Thoracic aorta (tissue), 2 donors: ENCODE measurements at regions not wholly inside any gene's neighbourhood (a gene's known extent, or its start where the extent isn't known, plus 50 kb on each side); places are given as distances from the start of the nearest gene placed in this dataset.

ENCODE experiments used
- ATAC-seq: fragments of 150-250 bp; one replicate; pipeline ENCODE4 v1.8.0; 2017; ENCODE audit warnings: low read depth; ENCODE audit not compliant: insufficient number of reproducible peaks, low FRiP score
- DNase-seq: peaks from one replicate; pipeline ENCODE4 v3.0.0-alpha.2; 2020; ENCODE audit warnings: low spot score
- H3K27ac ChIP-seq, 2 donors: fragments of 200-600 bp; sonication (generic); 1 replicate in 1 of 2; 2 replicates in 1 of 2; pipeline ENCODE4 v1.5.1; 2016; ENCODE audit warnings: mild to moderate bottlenecking in 2 of 2, moderate library complexity in 2 of 2
- H3K27me3 ChIP-seq: fragments of 200-600 bp; sonication (generic); replicated peaks from 2 replicates; pipeline ENCODE4 v1.6.0; 2016; ENCODE audit warnings: mild to moderate bottlenecking; ENCODE audit not compliant: insufficient read depth
- H3K36me3 ChIP-seq: fragments of 200-600 bp; sonication (generic); one replicate; pipeline ENCODE4 v1.5.1; 2016
- H3K4me1 ChIP-seq, 2 donors: fragments of 200-600 bp; sonication (generic); 1 replicate in 1 of 2; 2 replicates in 1 of 2; pipeline versions ENCODE4 v1.5.1 to v1.6.0; 2016; ENCODE audit warnings: low read depth in 2 of 2, mild to moderate bottlenecking in 1 of 2; ENCODE audit not compliant: control insufficient read depth in 1 of 2
- H3K4me3 ChIP-seq: fragments of 200-600 bp; sonication (generic); 2 replicates; pipeline ENCODE4 v1.5.1; 2016; ENCODE audit warnings: mild to moderate bottlenecking
- H3K9me3 ChIP-seq: fragments of 200-600 bp; sonication (generic); 2 replicates; pipeline ENCODE4 v1.5.1; 2016
- CTCF ChIP-seq: fragments of 200-600 bp; sonication (generic); IDR thresholded peaks from one replicate; pipeline ENCODE4 v1.5.1; 2019; ENCODE audit warnings: antibody characterized with exemption

GRCh38 chr4:66805582-66805981, 739.7 kb downstream of the CENPC start:
- H3K36me3 ChIP-seq = no peaks in the 10 kb centered on the region
- no peaks in the 10 kb centered on the region for H3K27me3 ChIP-seq
- TF ChIP-seq CTCF = no peak
- no peaks in the 10 kb centered on the region for H3K4me1 ChIP-seq
- H3K4me3 ChIP-seq = no peak overlapping the region
- no peak overlapping the region for H3K27ac ChIP-seq
- no peaks in the 10 kb centered on the region for H3K9me3 ChIP-seq
- DNase-seq (no peak), ATAC-seq (no peak)

DNA sequence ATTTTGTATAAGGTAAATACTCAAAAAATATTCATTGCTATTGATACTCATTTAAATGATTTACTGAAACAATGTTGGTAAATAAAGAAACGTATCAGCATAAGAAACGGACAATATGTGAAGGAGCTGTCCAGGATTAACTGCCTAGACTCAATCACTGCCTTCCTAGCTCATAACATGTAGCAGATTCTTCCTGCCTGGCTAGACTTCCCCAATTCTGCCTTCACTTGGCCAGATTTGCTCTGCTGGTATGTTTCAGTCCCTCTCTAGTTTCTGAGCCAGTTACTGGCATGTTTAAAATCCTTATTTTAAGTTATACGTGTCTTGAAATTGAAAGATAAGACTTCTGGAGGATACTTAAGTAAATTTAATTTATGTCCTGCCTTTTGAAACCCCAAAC, 740.3 kb downstream of the CENPC start:
- no peaks in the 10 kb centered on the region for H3K4me1 ChIP-seq
- no peak overlapping the region for H3K4me3 ChIP-seq
- no peaks in the 10 kb centered on the region for H3K27me3 ChIP-seq
- no peak for DNase-seq
- no peaks in the 10 kb centered on the region for H3K9me3 ChIP-seq
- H3K27ac ChIP-seq = no peak overlapping the region
- TF ChIP-seq CTCF = no peak
- no peaks in the 10 kb centered on the region for H3K36me3 ChIP-seq
- ATAC-seq = no peak

GRCh38 chr4:66797608-66798007, 747.7 kb downstream of the CENPC start:
- Histone ChIP-seq H3K4me1 (no peaks in the 10 kb centered on the region), H3K27ac (no peak overlapping the region), H3K4me3 (no peak overlapping the region), H3K9me3 (no peaks in the 10 kb centered on the region), H3K27me3 (no peaks in the 10 kb centered on the region), H3K36me3 (no peaks in the 10 kb centered on the region)
- TF ChIP-seq CTCF = no peak
- DNase-seq (no peak), ATAC-seq (no peak)

DNA sequence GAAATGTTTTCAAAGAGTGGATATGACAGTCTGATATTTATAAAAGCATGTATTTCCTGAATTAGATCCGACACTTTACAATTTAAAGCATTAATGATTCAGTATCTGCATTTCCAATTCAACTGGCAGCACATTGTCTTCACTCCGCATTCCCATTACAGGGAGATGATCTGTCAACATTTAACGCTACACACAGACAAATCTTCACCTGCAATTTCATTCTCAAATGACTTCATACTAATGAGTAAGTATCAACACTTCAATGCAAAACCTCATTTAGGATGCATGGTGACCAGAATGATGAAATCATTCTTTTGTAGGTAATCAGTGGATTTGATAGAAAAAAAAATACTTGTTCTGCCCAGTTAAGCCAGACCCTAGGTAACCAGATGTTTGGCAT, 749.6 kb downstream of the CENPC start:
- no peak for DNase-seq
- H3K9me3 ChIP-seq = no peaks in the 10 kb centered on the region
- ATAC-seq = no peak
- TF ChIP-seq CTCF = no peak
- no peak overlapping the region for H3K27ac ChIP-seq
- H3K27me3 ChIP-seq = no peaks in the 10 kb centered on the region
- no peaks in the 10 kb centered on the region for H3K36me3 ChIP-seq
- H3K4me3 ChIP-seq = no peak overlapping the region
- H3K4me1 ChIP-seq = no peaks in the 10 kb centered on the region

- ATAC-seq (no peak), DNase-seq (no peak)
- TF ChIP-seq CTCF = no peak
- Histone ChIP-seq H3K36me3 (no peaks in the 10 kb centered on the region), H3K27ac (no peak overlapping the region), H3K4me3 (no peak overlapping the region), H3K4me1 (no peaks in the 10 kb centered on the region), H3K9me3 (no peaks in the 10 kb centered on the region), H3K27me3 (no peaks in the 10 kb centered on the region)
Measured at GRCh38 chr4:66794390-66795034, 750.8 kb downstream of the CENPC start.
